Spleen (tissue), 11 donors: ENCODE measurements at regions not wholly inside any gene's neighbourhood (a gene's known extent, or its start where the extent isn't known, plus 50 kb on each side); places are given as distances from the start of the nearest gene placed in this dataset.

Source experiments
- DNase-seq: peaks from one replicate; pipeline ENCODE4 v3.0.0-alpha.2; 2020
- H3K27ac ChIP-seq, 8 donors: fragments of 200-600 bp; sonication (generic) in 7 of 8; 1 replicate in 4 of 8; 2 replicates in 4 of 8; pipeline versions ENCODE4 v1.5.0 to v1.8.0; 2016 to 2021; ENCODE audit warnings: inconsistent platforms in 4 of 8, mild to moderate bottlenecking in 4 of 8, moderate library complexity in 1 of 8
- H3K27me3 ChIP-seq, 7 donors: fragments of 200-600 bp; sonication (generic) in 6 of 7; replicated peaks in 1 of 7; 1 replicate in 4 of 7; 2 replicates in 3 of 7; pipeline versions ENCODE4 v1.5.0 to v1.8.0; 2016 to 2021; ENCODE audit warnings: inconsistent platforms in 3 of 7, mild to moderate bottlenecking in 1 of 7
- H3K36me3 ChIP-seq, 6 donors: fragments of 200-600 bp; sonication (generic) in 5 of 6; 1 replicate in 4 of 6; 2 replicates in 2 of 6; pipeline versions ENCODE4 v1.5.0 to v1.8.0; 2016 to 2021; ENCODE audit warnings: inconsistent platforms in 2 of 6
- H3K4me1 ChIP-seq, 6 donors: fragments of 200-600 bp; sonication (generic) in 5 of 6; 1 replicate in 3 of 6; 2 replicates in 3 of 6; pipeline versions ENCODE4 v1.5.0 to v1.8.0; 2016 to 2021; ENCODE audit warnings: inconsistent platforms in 3 of 6
- H3K4me3 ChIP-seq, 8 donors: fragments of 200-600 bp; sonication (generic) in 7 of 8; 1 replicate in 4 of 8; 2 replicates in 4 of 8; pipeline versions ENCODE4 v1.5.0 to v1.8.0; 2016 to 2021; ENCODE audit warnings: inconsistent platforms in 4 of 8, mild to moderate bottlenecking in 4 of 8, moderate library complexity in 2 of 8
- H3K9me3 ChIP-seq, 8 donors: fragments of 200-600 bp; sonication (generic) in 7 of 8; 1 replicate in 4 of 8; 2 replicates in 4 of 8; pipeline versions ENCODE4 v1.5.0 to v1.8.0; 2016 to 2021; ENCODE audit warnings: inconsistent platforms in 4 of 8
- CTCF ChIP-seq, 11 experiments: fragments of 200-600 bp in 7 of 11; fragments of 450-650 bp in 4 of 11; sonication (generic) in 4 of 11; IDR thresholded peaks in 8 of 11; conservative IDR thresholded peaks in 3 of 11; 1 replicate in 7 of 11; 2 replicates in 4 of 11; pipeline versions ENCODE4 v1.4.0 to v1.8.0; 2016 to 2021; ENCODE audit warnings: antibody characterized with exemption in 11 of 11, inconsistent platforms in 4 of 11, mild to moderate bottlenecking in 1 of 11
- POLR2A ChIP-seq, 3 donors: fragments of 450-650 bp; IDR thresholded peaks; one replicate each; pipeline ENCODE4 v1.5.1; 2017; ENCODE audit warnings: antibody characterized with exemption in 3 of 3, mild to moderate bottlenecking in 1 of 3
- POLR2AphosphoS5 ChIP-seq, 3 donors: sonication (generic); formaldehyde crosslinking; IDR thresholded peaks; one replicate each; pipeline ENCODE4 v1.5.1; 2017; ENCODE audit warnings: antibody characterized with exemption in 3 of 3
- WGBS, 5 donors: extraction: QIAGEN DNeasy Blood & Tissue Kit in 3 of 5; methylation state at CpG; one replicate each; pipeline versions ENCODE4 v1.1.5 to v1.1.7; 2013 to 2018; 5-methylcytosine and 5-hydroxymethylcytosine counted together
- intact Hi-C: fragments of 100-400 bp; cut with DNase I; formaldehyde crosslinking; loops from one replicate; pipeline ENCODE4 v1.15.0; 2023; ENCODE audit warnings: low total_unique reads
- donor health status: healthy with polysubstance abuse.
- donor health status: DM: no; HTN: no; CAD: no; lungs with moderate emphysema.
- donor health status: DM: no; HTN: no; CAD: no.
- donor health status: Bipolar disorder and iron deficiency.
- donor health status: healthy.
- donor health status: DM: no; HTN: no; CAD: no.
- donor health status: DM: yes; HTN: yes; CAD: no.

- TF ChIP-seq POLR2AphosphoS5 (IDR thresholded peaks at IDR 0.05) (no peak), CTCF (IDR thresholded peaks at IDR 0.05 in 8 of 11, conservative IDR thresholded peaks at IDR 0.05 in 3 of 11) (no peak), POLR2A (IDR thresholded peaks at IDR 0.05) (no peak)
- Histone ChIP-seq H3K9me3 (no peaks in the 10 kb centered on the region), H3K27ac (no peak overlapping the region), H3K4me1 (no peaks in the 10 kb centered on the region), H3K4me3 (no peak overlapping the region), H3K36me3 (no peaks in the 10 kb centered on the region), H3K27me3 (no peaks in the 10 kb centered on the region)
- DNase-seq: no peak
- intact Hi-C loops: no loop called here
- 61 to 81% (median 74%) methylated on average over 4 of the region's 4 CpGs for WGBS, 5 donors
Observed at GRCh38 chr13:105914291-105915036, 621.0 kb downstream of the EFNB2 start.

- TF ChIP-seq POLR2AphosphoS5 (IDR thresholded peaks at IDR 0.05) (no peak), CTCF (IDR thresholded peaks at IDR 0.05 in 8 of 11, conservative IDR thresholded peaks at IDR 0.05 in 3 of 11) (no peak), POLR2A (IDR thresholded peaks at IDR 0.05) (no peak)
- no peak overlapping the region for H3K4me3 ChIP-seq
- no peaks in the 10 kb centered on the region for H3K27me3 ChIP-seq
- H3K27ac ChIP-seq: no peak overlapping the region
- 24 to 39% (median 26%) methylated on average over 9 of the region's 9 CpGs for WGBS, 5 donors
- no peak for DNase-seq
- no peaks in the 10 kb centered on the region for H3K36me3 ChIP-seq
- intact Hi-C loops: no loop called here
- H3K9me3 ChIP-seq: no peaks in the 10 kb centered on the region
- H3K4me1 ChIP-seq: no peaks in the 10 kb centered on the region
Observed at GRCh38 chr13:105908586-105908985, 626.9 kb downstream of the EFNB2 start.

DNA sequence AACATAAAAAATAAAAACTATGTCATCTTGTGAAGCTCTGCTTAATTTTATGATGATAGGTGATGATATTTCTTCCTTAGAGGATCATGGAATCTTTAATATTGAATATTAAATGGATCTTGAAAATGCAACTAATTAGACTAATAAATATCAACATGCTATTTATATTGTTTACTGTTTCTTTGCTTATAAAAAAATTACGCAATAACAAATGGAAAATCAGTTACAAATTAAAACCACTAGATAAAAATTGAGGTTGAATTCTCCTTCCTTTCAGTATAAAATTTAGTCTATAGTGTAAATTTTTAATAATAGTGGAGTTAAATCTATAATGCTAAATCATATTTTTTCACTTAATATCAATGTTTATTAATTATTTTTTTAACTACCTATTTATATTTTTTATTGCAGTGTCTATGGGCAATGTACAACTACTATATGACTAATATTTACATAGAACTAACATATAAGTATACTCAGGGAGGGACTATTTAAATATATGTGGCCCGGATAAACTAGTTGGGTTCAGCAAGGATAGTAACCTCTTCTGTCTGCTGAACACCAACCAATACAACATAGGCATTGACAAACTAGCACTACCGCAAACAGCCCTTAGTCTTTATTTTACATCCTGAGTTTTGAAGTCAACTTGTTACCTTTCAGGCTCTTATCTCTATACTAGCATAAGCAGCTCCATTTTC is 628.0 kb downstream of the EFNB2 start:
- Histone ChIP-seq H3K27me3 (no peaks in the 10 kb centered on the region), H3K4me1 (no peaks in the 10 kb centered on the region), H3K36me3 (no peaks in the 10 kb centered on the region), H3K27ac (no peak overlapping the region), H3K9me3 (no peaks in the 10 kb centered on the region), H3K4me3 (no peak overlapping the region)
- TF ChIP-seq POLR2AphosphoS5 (IDR thresholded peaks at IDR 0.05) (no peak), CTCF (IDR thresholded peaks at IDR 0.05 in 8 of 11, conservative IDR thresholded peaks at IDR 0.05 in 3 of 11) (no peak), POLR2A (IDR thresholded peaks at IDR 0.05) (no peak)
- intact Hi-C loops: no loop called here
- no peak for DNase-seq
- 87 to 96% (median 91%) methylated on average over 3 of the region's 3 CpGs for WGBS, 5 donors

GRCh38 chr13:105906746-105907145 is 628.7 kb downstream of the EFNB2 start:
- no peak overlapping the region for H3K4me3 ChIP-seq
- intact Hi-C loops: no loop called here
- no peak overlapping the region for H3K27ac ChIP-seq
- WGBS, 5 donors: 78 to 87% (median 83%) methylated on average over 5 of the region's 5 CpGs
- no peaks in the 10 kb centered on the region for H3K4me1 ChIP-seq
- H3K9me3 ChIP-seq: no peaks in the 10 kb centered on the region
- no peaks in the 10 kb centered on the region for H3K27me3 ChIP-seq
- H3K36me3 ChIP-seq: no peaks in the 10 kb centered on the region
- TF ChIP-seq POLR2A (IDR thresholded peaks at IDR 0.05) (no peak), POLR2AphosphoS5 (IDR thresholded peaks at IDR 0.05) (no peak)
- DNase-seq: no peak
